HAP-1 (cell line): ENCODE measurements at regions not wholly inside any gene's neighbourhood (a gene's known extent, or its start where the extent isn't known, plus 50 kb on each side); places are given as distances from the start of the nearest gene placed in this dataset.
"Not testable (repeated sequence)": the region's sequence is repeated elsewhere in the genome, so short reads cannot be mapped to it uniquely, and the experiment has no call there.

Source experiments
- DNase-seq, 2 experiments: peaks; one replicate each; pipeline ENCODE4 v3.0.0-alpha.2; 2016 to 2020; ENCODE audit warnings: low spot score in 2 of 2
- H3K27me3 ChIP-seq: fragments of 250-450 bp; sonication (Bioruptor Pico); 2 replicates; pipeline ENCODE4 v1.5.1; 2020; ENCODE audit warnings: low read depth, mild to moderate bottlenecking, moderate library complexity
- H3K36me3 ChIP-seq: fragments of 250-450 bp; sonication (Bioruptor Pico); replicated peaks from 2 replicates; pipeline ENCODE4 v1.5.1; 2020; ENCODE audit warnings: mild to moderate bottlenecking
- H3K4me1 ChIP-seq: fragments of 250-450 bp; sonication (Bioruptor Pico); 2 replicates; pipeline ENCODE4 v1.5.1; 2020; ENCODE audit warnings: mild to moderate bottlenecking
- H3K4me3 ChIP-seq: fragments of 250-450 bp; sonication (Bioruptor Pico); 2 replicates; pipeline ENCODE4 v1.5.1; 2020; ENCODE audit warnings: mild to moderate bottlenecking, moderate library complexity
- H3K9me3 ChIP-seq: fragments of 250-450 bp; sonication (Bioruptor Pico); 2 replicates; pipeline ENCODE4 v1.5.1; 2020; ENCODE audit warnings: mild to moderate bottlenecking, moderate library complexity
- in situ Hi-C: fragments of 300-500 bp; cut with MboI; formaldehyde crosslinking; loops from 3 replicates; pipeline ENCODE4 v1.14.3; 2020; ENCODE audit warnings: low sequenced_read_pairs, inconsistent platforms, mixed read lengths

DNA sequence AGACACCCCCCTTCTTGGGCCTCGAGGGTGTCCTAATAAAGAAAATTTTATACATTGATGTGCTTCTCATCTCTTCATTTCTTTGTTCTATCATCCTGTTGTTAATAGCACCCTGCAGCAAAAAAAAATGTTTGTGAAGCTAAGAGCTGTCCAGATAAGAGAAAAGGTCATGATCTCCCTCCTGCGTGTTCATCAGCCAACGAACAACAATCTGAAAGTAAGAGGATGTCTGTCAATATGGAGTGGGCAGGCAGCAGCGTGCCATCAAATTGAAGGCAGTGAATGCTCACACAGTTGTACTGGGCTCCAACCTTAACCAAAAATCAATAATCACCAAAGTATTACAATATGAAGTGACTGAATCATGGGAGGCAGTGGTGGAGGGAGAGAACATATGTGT, 418.6 kb upstream of the ONECUT1 start:
- Histone ChIP-seq H3K4me3 (no peak overlapping the region), H3K4me1 (no peaks in the 10 kb centered on the region), H3K9me3 (no peaks in the 10 kb centered on the region), H3K27me3 (no peaks in the 10 kb centered on the region), H3K36me3 (no peaks in the 10 kb centered on the region)
- DNase-seq: no peak
- in situ Hi-C loops: no loop called here

DNA sequence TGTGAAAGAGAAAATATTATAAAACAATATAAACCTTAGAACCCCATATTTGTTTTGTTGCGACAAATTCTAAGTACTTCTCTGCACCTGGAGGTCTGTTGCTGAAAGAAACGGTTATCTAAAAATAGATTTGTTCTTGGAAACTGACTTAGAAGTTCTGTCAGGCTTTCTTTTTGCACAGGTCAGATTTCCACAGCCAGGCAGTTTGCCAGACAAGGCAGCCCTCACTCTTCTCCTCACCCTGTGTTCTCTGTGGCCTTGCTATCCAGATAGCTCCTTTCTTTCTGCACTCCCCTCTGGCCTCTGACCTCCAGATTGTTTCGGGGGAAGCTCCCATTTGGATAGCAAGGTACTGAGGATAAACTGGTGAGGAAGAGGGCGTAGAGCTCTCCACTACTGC, 413.3 kb upstream of the ONECUT1 start:
- in situ Hi-C loops: no loop called here
- H3K4me3 ChIP-seq: no peak overlapping the region

DNA sequence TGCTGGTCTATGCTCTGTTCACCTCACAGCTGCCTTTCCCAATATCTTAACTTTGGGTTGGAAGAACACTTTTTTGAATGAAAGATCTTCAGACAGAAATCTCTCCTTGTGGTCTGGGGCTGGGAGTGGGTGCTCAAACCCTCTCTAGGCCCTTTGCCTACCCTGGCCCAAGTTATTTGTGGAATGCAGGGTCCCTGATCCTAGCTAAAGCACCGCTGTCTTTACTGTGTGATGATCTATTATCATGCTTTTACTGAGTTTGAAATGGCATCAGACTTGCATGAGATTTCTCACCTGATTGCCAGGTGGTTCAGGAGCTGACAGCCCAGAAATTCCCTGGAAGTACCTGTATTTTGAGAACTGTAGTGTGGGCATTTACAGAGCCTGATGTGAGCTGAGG, 412.7 kb upstream of the ONECUT1 start:
- Histone ChIP-seq H3K27me3 (no peaks in the 10 kb centered on the region; the same call in 1 of the 2 replicates), H3K9me3 (no peaks in the 10 kb centered on the region), H3K36me3 (no peaks in the 10 kb centered on the region), H3K4me3 (no peak overlapping the region), H3K4me1 (no peaks in the 10 kb centered on the region)
- no peak for DNase-seq
- in situ Hi-C loops: no loop called here

More for the DNA sequence above, 413.3 kb upstream of the ONECUT1 start:
- H3K36me3 ChIP-seq: no peaks in the 10 kb centered on the region
- H3K27me3 ChIP-seq: no peaks in the 10 kb centered on the region
- no peaks in the 10 kb centered on the region for H3K4me1 ChIP-seq
- no peak for DNase-seq
- H3K9me3 ChIP-seq: no peaks in the 10 kb centered on the region

DNA sequence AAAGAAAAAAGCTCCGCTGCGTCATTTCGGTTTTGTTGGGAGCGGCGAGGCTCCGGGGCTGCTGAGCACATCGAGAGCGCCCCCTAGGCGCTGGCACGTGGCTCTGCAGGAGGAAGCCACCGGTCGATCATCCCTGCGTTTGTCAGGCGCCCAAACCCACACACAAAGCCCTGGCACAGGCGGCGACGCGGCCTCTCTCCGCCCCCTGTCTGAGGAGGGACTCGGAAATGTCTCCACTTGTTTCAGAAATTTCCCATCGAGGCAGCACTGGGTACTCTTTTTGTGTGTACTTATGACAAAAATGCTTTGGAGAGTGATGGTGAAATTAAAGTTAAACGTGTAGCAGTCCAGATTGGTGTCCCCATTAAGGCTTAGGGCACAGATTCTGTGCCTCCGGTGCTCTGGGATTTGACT, 407.3 kb upstream of the ONECUT1 start:
- no peaks in the 10 kb centered on the region for H3K9me3 ChIP-seq

DNA sequence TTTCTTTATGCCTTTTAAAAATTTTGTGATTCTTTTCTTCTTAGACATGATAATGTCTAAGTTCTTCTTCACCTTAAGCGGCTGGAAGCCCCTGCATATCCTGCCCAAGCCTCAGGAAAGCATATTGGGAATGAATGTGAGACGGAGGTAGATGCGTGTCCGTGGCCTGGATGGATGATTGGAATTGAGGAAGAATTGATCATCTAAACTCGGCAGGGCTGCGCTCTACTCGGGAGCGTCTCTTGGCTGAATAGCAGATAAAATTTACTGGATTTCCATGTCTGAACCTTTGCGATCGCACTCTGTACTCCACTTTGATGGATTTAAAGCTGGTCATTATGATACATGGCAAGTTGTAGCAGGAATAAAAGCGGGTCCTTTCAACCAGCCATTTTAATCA, 406.7 kb upstream of the ONECUT1 start:
- in situ Hi-C loops: loop anchor here (10.0 kb wide), 1 partner anchor 412 kb away; no protein-coding TSS in a partner anchor
- H3K4me3 ChIP-seq: no peak overlapping the region
- no peaks in the 10 kb centered on the region; the same call in 1 of the 2 replicates for H3K27me3 ChIP-seq
- H3K9me3 ChIP-seq: no peaks in the 10 kb centered on the region
- H3K36me3 ChIP-seq: no peaks in the 10 kb centered on the region
- H3K4me1 ChIP-seq: no peaks in the 10 kb centered on the region
- no peak for DNase-seq

More for the DNA sequence above, 407.3 kb upstream of the ONECUT1 start:
- in situ Hi-C loops: loop anchor here (10.0 kb wide), 1 partner anchor 413 kb away; no protein-coding TSS in a partner anchor
- no peak overlapping the region for H3K4me3 ChIP-seq
- no peaks in the 10 kb centered on the region for H3K36me3 ChIP-seq
- H3K27me3 ChIP-seq: no peaks in the 10 kb centered on the region; the same call in 1 of the 2 replicates
- peak; percentile 57 to 78 for DNase-seq
- H3K4me1 ChIP-seq: no peaks in the 10 kb centered on the region

DNA sequence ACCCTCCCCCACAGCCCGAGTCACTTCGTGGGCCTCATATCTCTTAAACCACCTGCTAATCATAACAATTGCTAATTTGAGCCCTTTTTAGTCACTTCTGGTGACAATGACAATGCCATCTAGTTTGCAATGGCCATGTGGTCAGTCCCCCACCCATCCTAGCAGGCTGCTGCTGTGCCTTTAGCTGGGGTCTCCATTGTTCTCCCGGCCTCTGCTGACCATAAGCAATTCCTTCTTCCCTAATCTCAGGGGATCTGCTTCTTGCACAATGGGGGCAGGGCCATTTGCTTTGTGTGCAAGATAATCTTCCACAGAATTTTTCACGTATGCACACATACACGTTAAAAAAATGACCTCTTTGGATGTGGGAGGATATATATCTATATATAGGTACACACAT, 406.1 kb upstream of the ONECUT1 start:
- in situ Hi-C loops: loop anchor here (10.0 kb wide), 1 partner anchor 411 kb away; no protein-coding TSS in a partner anchor

DNA sequence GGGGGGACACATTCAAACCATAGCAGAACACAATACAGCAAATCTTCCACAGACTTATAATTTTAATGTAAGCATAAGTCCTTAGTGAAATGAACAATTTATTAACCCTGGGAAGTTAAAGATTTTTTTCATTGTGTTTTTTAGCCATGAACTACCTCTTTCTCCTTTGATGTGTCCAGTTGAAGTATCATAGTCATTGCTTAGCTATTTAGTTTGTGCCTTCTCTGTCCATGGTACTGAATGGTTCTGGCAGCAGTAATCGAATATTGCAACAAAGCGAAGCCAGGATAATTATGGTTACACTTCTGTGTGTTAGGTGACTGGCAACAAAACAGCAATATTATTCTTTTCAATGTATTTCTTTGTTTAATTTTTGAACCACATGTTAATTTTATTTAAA, 403.0 kb upstream of the ONECUT1 start:
- H3K4me1 ChIP-seq: no peaks in the 10 kb centered on the region
- H3K36me3 ChIP-seq: no peaks in the 10 kb centered on the region
- DNase-seq: no peak
- H3K27me3 ChIP-seq: no peaks in the 10 kb centered on the region; the same call in 1 of the 2 replicates
- H3K4me3 ChIP-seq: no peak overlapping the region
- in situ Hi-C loops: loop anchor here (10.0 kb wide), 1 partner anchor 408 kb away; no protein-coding TSS in a partner anchor
- no peaks in the 10 kb centered on the region for H3K9me3 ChIP-seq

More for the DNA sequence above, 406.1 kb upstream of the ONECUT1 start:
- H3K27me3 ChIP-seq: no peaks in the 10 kb centered on the region; the same call in 1 of the 2 replicates
- H3K4me3 ChIP-seq: no peak overlapping the region
- no peaks in the 10 kb centered on the region for H3K36me3 ChIP-seq
- H3K4me1 ChIP-seq: no peaks in the 10 kb centered on the region
- no peaks in the 10 kb centered on the region for H3K9me3 ChIP-seq
- no peak for DNase-seq

DNA sequence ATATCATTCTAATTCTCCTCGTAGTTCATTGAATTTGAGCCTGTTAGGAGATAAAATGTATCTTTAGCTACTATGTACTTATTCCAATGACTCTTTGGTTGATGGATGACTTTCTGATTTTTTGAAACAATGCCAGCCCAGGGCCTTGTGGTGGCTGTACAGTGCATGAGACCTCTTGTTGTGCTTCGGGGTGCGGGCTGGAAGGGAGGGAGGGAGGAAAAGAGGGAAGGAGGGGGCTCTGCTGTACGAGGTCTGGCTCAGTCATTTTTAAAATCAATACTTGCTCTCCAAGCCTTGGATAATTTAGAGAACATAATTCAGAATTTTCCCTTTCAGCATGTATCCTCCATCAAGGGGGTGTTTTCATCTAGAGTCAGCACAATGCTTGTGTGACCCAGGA, 399.7 kb upstream of the ONECUT1 start:
- no peaks in the 10 kb centered on the region for H3K4me1 ChIP-seq
- in situ Hi-C loops: loop anchor here (10.0 kb wide), 1 partner anchor 405 kb away; no protein-coding TSS in a partner anchor
- H3K4me3 ChIP-seq: no peak overlapping the region
- H3K9me3 ChIP-seq: no peaks in the 10 kb centered on the region
- H3K36me3 ChIP-seq: no peaks in the 10 kb centered on the region
- H3K27me3 ChIP-seq: no peaks in the 10 kb centered on the region
- no peak for DNase-seq

DNA sequence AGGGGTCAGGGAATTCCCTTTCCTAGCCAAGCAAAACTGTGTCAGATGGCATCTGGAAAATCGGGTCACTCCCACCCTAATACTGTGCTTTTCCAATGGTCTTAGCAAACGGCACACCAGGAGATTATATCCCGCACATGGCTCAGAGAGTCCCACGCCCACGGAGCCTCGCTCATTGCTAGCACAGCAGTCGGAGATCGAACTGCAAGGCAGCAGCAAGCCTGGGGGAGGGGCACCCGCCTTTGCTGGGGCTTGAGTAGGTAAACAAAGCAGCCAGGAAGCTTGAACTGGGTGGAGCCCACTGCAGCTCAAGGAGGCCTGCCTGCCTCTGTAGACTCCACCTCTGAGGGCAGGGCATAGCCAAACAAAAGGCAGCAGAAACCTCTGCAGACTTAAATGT, 393.3 kb upstream of the ONECUT1 start:
- DNase-seq, H3K9me3 ChIP-seq, H3K4me1 ChIP-seq, in situ Hi-C loops, H3K36me3 ChIP-seq, H3K4me3 ChIP-seq, H3K27me3 ChIP-seq: not testable (repeated sequence)

DNA sequence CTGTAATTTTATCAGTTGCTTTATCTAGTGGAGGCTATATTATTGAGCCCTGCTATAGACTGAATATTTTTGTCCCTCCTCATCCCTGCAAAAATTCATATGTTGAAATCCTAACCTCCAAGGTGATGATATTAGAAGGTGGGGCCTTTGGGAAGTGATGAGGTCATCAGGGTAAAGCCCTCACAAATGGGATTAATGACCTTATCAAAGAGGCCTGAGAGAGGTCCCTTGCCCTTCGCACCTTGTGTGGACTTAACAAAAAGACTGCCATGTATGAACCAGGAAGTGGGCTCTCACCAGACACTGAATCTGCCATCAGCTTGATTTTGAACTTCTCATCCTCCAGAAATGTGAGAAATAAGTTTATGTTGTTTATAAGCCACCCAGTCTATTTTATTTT, 381.4 kb upstream of the ONECUT1 start:
- in situ Hi-C loops: no loop called here
- H3K4me1 ChIP-seq: no peaks in the 10 kb centered on the region

DNA sequence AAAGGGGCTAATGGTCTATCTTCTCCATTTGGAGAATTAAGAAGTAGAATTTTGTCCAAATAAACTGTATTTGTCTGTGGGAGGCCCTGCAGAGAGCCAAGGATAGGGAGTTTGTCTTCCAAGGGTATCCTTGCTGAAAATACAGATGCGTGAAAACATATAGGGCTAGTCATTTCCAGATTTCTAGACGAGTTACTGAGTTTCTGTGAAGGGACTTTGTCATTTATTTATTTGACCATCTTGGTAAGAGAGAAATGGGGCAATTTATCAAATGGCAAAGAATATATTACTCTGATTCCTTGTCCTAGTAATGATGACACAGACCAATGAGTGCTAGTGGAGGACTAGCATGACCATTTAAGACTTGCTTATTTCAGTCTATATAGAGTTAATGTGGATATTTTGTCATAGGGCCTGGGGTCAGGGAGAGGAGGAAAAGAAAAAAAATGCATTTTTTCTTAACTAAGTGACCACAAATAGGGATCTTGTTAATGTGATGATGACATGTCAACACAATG, 376.6 kb upstream of the ONECUT1 start:
- Histone ChIP-seq H3K9me3 (no peaks in the 10 kb centered on the region), H3K4me3 (no peak overlapping the region), H3K4me1 (no peaks in the 10 kb centered on the region), H3K36me3 (no peaks in the 10 kb centered on the region), H3K27me3 (no peaks in the 10 kb centered on the region)
- DNase-seq: no peak
- in situ Hi-C loops: no loop called here

More for the DNA sequence above, 381.4 kb upstream of the ONECUT1 start:
- Histone ChIP-seq H3K27me3 (no peaks in the 10 kb centered on the region), H3K36me3 (no peaks in the 10 kb centered on the region), H3K9me3 (no peaks in the 10 kb centered on the region), H3K4me3 (no peak overlapping the region)
- DNase-seq: no peak

DNA sequence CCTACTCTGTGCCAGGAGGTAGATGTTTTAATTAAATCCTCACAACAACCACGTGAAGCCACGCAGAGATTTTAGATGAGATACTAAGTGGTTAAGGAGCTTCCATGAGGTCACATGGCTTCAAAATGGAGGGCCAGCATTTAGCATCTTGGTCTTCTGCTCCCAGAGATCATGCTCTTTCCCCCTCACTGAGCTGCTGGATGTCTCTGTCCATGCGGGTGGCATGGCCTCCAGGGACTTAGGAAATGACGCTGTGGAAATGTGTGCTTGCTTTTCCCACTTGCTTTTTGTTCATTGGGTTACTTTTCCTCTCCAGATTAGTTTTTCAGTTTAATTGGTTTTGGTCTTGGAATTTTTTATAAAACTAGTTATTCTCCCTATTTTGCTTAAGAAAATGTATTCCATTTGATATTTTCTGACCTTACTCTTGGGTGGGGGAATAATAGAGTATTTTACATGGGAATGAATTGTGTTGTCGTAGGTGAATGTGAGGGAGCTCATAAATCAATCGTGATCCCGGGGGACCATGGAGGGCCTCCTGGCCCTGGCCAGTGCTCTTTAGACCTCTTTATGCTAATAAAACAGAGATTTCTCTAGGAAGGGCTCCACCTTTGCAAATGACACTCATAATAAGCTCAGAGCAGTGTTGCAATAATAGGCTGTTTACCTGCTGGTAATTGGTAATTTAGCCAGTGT, 376.0 kb upstream of the ONECUT1 start:
- no peak for DNase-seq
- H3K9me3 ChIP-seq: no peaks in the 10 kb centered on the region
- H3K4me1 ChIP-seq: no peaks in the 10 kb centered on the region
- no peak overlapping the region for H3K4me3 ChIP-seq
- no peaks in the 10 kb centered on the region for H3K27me3 ChIP-seq
- no peaks in the 10 kb centered on the region for H3K36me3 ChIP-seq
- in situ Hi-C loops: no loop called here

DNA sequence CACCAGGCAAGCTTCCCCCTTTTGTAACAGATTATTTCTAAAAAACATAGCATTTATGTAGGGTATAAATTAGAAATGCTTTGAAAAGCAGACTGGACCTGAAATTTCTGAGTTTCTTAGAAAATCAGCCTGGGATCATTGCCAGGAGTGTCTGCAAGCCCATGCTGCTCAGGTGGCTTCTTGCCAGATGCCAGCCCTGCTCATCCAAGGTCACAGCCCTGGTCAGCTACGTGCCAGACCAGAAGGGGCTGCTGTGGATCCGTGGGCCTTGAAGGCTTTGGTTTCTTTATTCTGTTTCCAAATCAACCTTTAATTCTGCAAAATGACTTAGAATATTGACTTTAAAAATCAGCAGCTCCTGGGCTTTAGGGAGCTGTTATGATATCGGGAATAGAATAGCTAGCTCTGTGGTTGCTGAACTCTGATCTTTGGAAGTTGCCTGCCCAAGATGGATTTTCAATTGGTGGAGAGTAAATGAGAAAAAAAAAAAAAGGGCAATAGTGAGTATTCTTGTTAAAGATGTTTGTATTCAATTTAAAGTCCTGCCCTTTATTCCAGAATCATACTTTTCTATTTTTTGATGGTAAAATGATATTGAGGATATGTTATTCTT, 370.1 kb upstream of the ONECUT1 start:
- no peaks in the 10 kb centered on the region for H3K4me1 ChIP-seq
- no peak for DNase-seq
- no peak overlapping the region for H3K4me3 ChIP-seq
- no peaks in the 10 kb centered on the region for H3K36me3 ChIP-seq
- H3K27me3 ChIP-seq: no peaks in the 10 kb centered on the region
- in situ Hi-C loops: no loop called here
- H3K9me3 ChIP-seq: no peaks in the 10 kb centered on the region

DNA sequence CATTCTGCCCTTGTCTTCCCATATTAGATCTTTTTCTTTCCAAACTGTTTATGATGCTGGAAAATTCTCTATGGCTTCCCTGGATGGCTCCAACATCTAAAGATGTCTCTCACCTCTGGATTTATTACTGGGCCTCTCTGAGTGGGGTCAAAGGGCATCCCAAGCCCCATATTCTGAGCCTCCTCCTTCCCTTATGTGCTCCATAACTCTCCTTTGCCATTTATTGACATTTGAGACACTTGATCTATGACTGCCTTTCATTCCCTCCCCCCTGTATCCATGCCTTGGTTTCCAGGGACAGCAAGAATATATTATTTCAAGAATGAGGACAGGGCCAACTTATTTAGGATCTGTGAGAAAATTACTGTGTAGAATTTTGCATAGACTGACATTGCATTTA, 369.3 kb upstream of the ONECUT1 start:
- H3K27me3 ChIP-seq: no peaks in the 10 kb centered on the region
- in situ Hi-C loops: no loop called here
- H3K4me3 ChIP-seq: no peak overlapping the region
- H3K9me3 ChIP-seq: no peaks in the 10 kb centered on the region
- no peak for DNase-seq
- H3K36me3 ChIP-seq: no peaks in the 10 kb centered on the region
- no peaks in the 10 kb centered on the region for H3K4me1 ChIP-seq
